ENCODE measurements at regions not wholly inside any gene's neighbourhood (a gene's known extent, or its start where the extent isn't known, plus 50 kb on each side); places are given as distances from the start of the nearest gene placed in this dataset.

GRCh38 chr2:146873056-146873455, 971.8 kb upstream of the ACVR2A start:
- DNase-seq (no peak), ATAC-seq (no peak)
- intact Hi-C loops (cut with micrococcal nuclease), result no loop called here

GRCh38 chr2:146870691-146871090, 974.1 kb upstream of the ACVR2A start:
- no peak for ATAC-seq

GRCh38 chr2:146869328-146869727, 975.5 kb upstream of the ACVR2A start:
- DNase-seq (no peak), ATAC-seq (no peak)
- intact Hi-C loops (cut with micrococcal nuclease), result no loop called here

More at GRCh38 chr2:146870691-146871090, 974.1 kb upstream of the ACVR2A start:
- intact Hi-C loops (cut with micrococcal nuclease), result no loop called here
- no peak for DNase-seq

- ATAC-seq (no peak), DNase-seq (no peak)
- intact Hi-C loops (cut with micrococcal nuclease), result no loop called here
Observed at GRCh38 chr2:146868051-146868450, 976.8 kb upstream of the ACVR2A start.

GRCh38 chr2:146867477-146867986, 977.3 kb upstream of the ACVR2A start:
- DNase-seq, result no peak
- intact Hi-C loops (cut with micrococcal nuclease), result no loop called here
- no peak for ATAC-seq

- intact Hi-C loops (cut with micrococcal nuclease), result no loop called here
- DNase-seq (no peak), ATAC-seq (no peak)
Observed at GRCh38 chr2:146853741-146854444, 990.9 kb upstream of the ACVR2A start.

- DNase-seq, result no peak
- intact Hi-C loops (cut with micrococcal nuclease), result no loop called here
- ATAC-seq, result no peak
Observed at GRCh38 chr2:146852661-146853060, 992.2 kb upstream of the ACVR2A start.

- DNase-seq, result no peak
- intact Hi-C loops (cut with micrococcal nuclease), result no loop called here
- no peak for ATAC-seq
Observed at GRCh38 chr2:146850746-146851145, 994.1 kb upstream of the ACVR2A start.

- intact Hi-C loops (cut with micrococcal nuclease), result no loop called here
- ATAC-seq (no peak), DNase-seq (no peak)
Observed at GRCh38 chr2:146847846-146848245, 997.0 kb upstream of the ACVR2A start.

GRCh38 chr2:146844226-146844990, 1000.4 kb upstream of the ACVR2A start:
- intact Hi-C loops (cut with micrococcal nuclease), result no loop called here
- ATAC-seq, result no peak
- DNase-seq, result no peak

- intact Hi-C loops (cut with micrococcal nuclease), result no loop called here
- DNase-seq (no peak), ATAC-seq (no peak)
Observed at GRCh38 chr2:146837857-146838256, 1007.0 kb upstream of the ACVR2A start.

GRCh38 chr2:146826388-146826787, 1018.4 kb upstream of the ACVR2A start:
- intact Hi-C loops (cut with micrococcal nuclease), result no loop called here
- DNase-seq, result no peak
- no peak for ATAC-seq

GRCh38 chr2:146821836-146822316, 1023.0 kb upstream of the ACVR2A start:
- DNase-seq (no peak), ATAC-seq (no peak)
- intact Hi-C loops (cut with micrococcal nuclease), result no loop called here

GRCh38 chr2:146820672-146821071, 1024.2 kb upstream of the ACVR2A start:
- intact Hi-C loops (cut with micrococcal nuclease), result no loop called here
- ATAC-seq (no peak), DNase-seq (no peak)

- no peak for ATAC-seq
- intact Hi-C loops (cut with micrococcal nuclease), result no loop called here
- no peak for DNase-seq
Observed at GRCh38 chr2:146818122-146818521, 1026.7 kb upstream of the ACVR2A start.

- DNase-seq (no peak), ATAC-seq (no peak)
- intact Hi-C loops (cut with micrococcal nuclease), result no loop called here
Observed at GRCh38 chr2:146817613-146818012, 1027.2 kb upstream of the ACVR2A start.

GRCh38 chr2:146814971-146815370, 1029.9 kb upstream of the ACVR2A start:
- ATAC-seq (no peak), DNase-seq (no peak)
- intact Hi-C loops (cut with micrococcal nuclease), result no loop called here

GRCh38 chr2:146807568-146808168, 1037.2 kb upstream of the ACVR2A start:
- DNase-seq (no peak), ATAC-seq (no peak)
- intact Hi-C loops (cut with micrococcal nuclease), result no loop called here

GRCh38 chr2:146806364-146807005, 1038.3 kb upstream of the ACVR2A start:
- ATAC-seq (no peak), DNase-seq (no peak)
- intact Hi-C loops (cut with micrococcal nuclease), result no loop called here

GRCh38 chr2:146804288-146804687, 1040.5 kb upstream of the ACVR2A start:
- ATAC-seq (no peak), DNase-seq (no peak)
- intact Hi-C loops (cut with micrococcal nuclease), result no loop called here

All from left ventricle myocardium superior (tissue), 1 donor.